Activated T-helper 17 cell treated with anti-CD3 and anti-CD28 coated beads, Interleukin-2, amount 50 U/mL, for 72 hours (primary cell): ENCODE measurements at regions not wholly inside any gene's neighbourhood (a gene's known extent, or its start where the extent isn't known, plus 50 kb on each side); places are given as distances from the start of the nearest gene placed in this dataset.

Source experiments
- ATAC-seq: fragments of 150-1000 bp; cut with Tn5 transposase; replicated peaks from 2 replicates; pipeline ENCODE4 v1.10.0; 2021; ENCODE audit warnings: mild to moderate bottlenecking, moderate library complexity
- H3K27ac Mint-ChIP-seq: one replicate; pipeline ENCODE4 v1.8.0; 2022; ENCODE audit warnings: mixed read lengths
- H3K27me3 Mint-ChIP-seq: one replicate; pipeline ENCODE4 v1.8.0; 2022; ENCODE audit warnings: mixed read lengths
- H3K36me3 Mint-ChIP-seq: one replicate; pipeline ENCODE4 v1.8.0; 2022; ENCODE audit warnings: low read depth, mild to moderate bottlenecking, mixed read lengths
- H3K4me1 Mint-ChIP-seq: one replicate; pipeline ENCODE4 v1.8.0; 2022; ENCODE audit warnings: mixed read lengths
- H3K4me3 Mint-ChIP-seq: one replicate; pipeline ENCODE4 v1.8.0; 2022; ENCODE audit warnings: mild to moderate bottlenecking, mixed read lengths
- H3K9me3 Mint-ChIP-seq: one replicate; pipeline ENCODE4 v1.8.0; 2022; ENCODE audit warnings: mixed read lengths

DNA sequence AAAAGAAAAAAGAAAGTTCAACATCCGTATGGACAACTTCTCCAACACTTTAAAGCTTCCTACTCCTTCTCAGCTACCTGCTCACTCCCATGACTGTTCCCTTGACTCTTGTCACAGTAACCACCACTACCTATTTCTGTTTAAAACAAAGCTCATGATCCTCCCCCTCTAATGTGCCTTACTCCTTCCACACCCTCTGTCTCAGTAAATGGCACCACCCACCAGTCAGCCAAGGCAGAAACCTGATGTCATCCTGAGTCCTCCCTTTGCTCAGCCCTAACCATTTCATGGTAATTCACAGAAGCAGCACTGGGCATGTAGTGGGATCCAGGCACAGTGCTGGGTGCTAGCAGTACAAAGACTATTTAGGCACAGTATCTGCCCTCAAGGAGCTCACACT is 63.0 kb upstream of the PPM1J start:
- peak; percentile 44 for ATAC-seq
- Mint-ChIP-seq H3K27ac (no peak overlapping the region), H3K27me3 (peaks cover 6% of the 10 kb centered on the region), H3K4me1 (no peaks in the 10 kb centered on the region), H3K4me3 (no peak overlapping the region), H3K36me3 (no peaks in the 10 kb centered on the region), H3K9me3 (no peaks in the 10 kb centered on the region)

DNA sequence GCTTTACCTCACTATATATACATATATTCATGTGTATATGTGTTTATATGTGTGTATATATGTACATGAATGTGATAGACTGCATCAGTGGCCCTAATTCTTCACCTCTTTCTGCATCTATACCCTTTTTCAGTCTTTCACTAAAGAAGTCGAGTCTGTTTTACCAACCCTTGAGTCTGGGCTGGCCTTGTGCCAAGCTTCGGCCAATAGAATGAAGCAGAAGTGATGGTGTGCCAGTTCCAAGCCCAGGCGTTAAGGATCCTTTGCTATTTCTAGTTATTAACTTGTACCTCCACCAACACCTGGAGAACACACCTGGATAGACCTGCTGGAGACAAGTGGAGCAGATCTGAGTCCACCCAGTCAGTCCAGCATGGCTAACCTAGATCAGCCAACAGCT is 61.6 kb upstream of the PPM1J start:
- Mint-ChIP-seq H3K4me3 (no peak overlapping the region), H3K27me3 (peaks cover 4% of the 10 kb centered on the region), H3K27ac (no peak overlapping the region), H3K4me1 (no peaks in the 10 kb centered on the region), H3K36me3 (no peaks in the 10 kb centered on the region), H3K9me3 (no peaks in the 10 kb centered on the region)
- ATAC-seq, result no peak

DNA sequence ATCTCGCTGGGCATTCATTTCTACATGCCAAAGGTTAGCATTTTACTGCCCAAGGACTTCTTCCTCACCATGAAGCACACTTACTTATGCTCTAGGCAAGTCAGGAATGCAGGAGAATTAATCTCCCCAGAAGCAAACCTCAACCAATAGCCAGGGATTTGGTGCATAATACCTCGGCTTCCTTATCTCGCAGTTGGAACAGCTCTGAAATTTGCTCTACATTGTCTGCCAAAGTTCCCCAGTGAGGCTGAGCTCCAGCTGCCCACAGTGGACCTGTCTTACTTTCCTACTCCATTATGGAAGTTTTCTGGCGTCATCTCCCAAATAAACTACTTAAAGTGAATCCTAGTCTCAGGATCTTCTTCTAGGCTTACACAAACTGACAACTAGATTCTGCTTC is 57.6 kb upstream of the PPM1J start:
- no peaks in the 10 kb centered on the region for H3K36me3 Mint-ChIP-seq
- no peak for ATAC-seq
- peaks cover 4% of the 10 kb centered on the region for H3K27me3 Mint-ChIP-seq
- no peaks in the 10 kb centered on the region for H3K9me3 Mint-ChIP-seq
- H3K27ac Mint-ChIP-seq, result no peak overlapping the region
- H3K4me1 Mint-ChIP-seq, result no peaks in the 10 kb centered on the region
- H3K4me3 Mint-ChIP-seq, result no peak overlapping the region

DNA sequence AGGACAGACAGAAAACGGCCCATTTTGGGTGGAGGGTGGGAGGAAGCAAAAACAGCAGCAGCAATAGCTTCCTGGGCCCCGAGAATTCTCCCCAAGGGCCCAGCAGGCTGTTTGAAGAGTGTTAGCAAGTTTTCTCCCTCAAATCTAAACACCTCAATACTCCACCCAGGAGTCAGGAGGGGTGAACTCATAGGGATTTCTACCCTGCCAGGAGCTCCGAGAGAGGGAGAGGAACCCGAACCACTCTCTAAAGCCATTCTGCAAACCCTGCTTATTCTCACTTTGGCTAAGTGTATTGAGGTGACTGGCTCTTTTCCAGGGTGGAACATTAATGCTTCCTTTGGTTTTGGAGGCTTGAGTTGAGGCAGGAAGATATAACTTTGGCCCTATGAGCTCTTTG is 55.6 kb upstream of the PPM1J start:
- ATAC-seq, result no peak
- peaks cover 8% of the 10 kb centered on the region for H3K27me3 Mint-ChIP-seq
- no peak overlapping the region for H3K4me3 Mint-ChIP-seq
- H3K4me1 Mint-ChIP-seq, result no peaks in the 10 kb centered on the region
- H3K36me3 Mint-ChIP-seq, result no peaks in the 10 kb centered on the region
- no peaks in the 10 kb centered on the region for H3K9me3 Mint-ChIP-seq
- no peak overlapping the region for H3K27ac Mint-ChIP-seq

DNA sequence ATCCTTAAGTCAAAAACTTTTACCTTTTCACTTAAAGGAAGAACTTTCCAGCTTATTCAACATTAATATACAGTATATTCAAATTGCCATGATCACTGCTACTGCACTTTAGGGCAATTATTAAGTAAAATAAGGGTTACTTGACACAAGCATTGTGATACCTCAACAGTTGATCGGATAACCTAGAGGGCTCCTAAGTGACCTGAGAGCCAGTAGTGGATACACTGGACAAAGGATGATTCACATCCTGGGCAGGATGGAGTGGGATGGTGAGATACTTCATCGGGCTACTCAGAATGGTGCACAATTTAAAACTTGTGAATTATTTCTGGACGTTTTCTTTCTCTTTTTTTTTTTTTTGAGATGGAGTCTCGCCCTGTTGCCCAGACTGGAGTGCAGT is 54.5 kb upstream of the PPM1J start:
- Mint-ChIP-seq H3K4me3 (no peak overlapping the region), H3K9me3 (no peaks in the 10 kb centered on the region), H3K27me3 (peaks cover 8% of the 10 kb centered on the region), H3K27ac (no peak overlapping the region), H3K4me1 (no peaks in the 10 kb centered on the region), H3K36me3 (no peaks in the 10 kb centered on the region)
- ATAC-seq, result no peak

DNA sequence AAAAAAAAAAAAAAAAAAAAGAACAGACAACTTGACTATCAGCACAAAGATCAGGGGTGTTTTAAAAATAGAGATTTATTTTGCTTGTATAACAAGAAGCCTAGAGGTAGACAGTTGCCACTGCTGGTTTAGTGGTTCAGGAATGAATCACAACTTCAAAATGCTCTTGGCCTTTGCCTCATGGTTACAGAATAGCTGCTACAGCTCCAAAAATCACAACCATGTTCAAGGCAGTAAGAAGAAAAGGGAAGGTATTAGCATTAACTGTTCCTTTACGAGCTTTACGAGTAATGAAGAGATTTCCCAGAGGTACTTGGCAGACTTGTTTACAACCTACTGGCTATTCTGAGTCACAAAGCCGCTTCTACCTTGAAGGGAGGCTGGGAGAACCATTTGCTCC is 52.5 kb upstream of the PPM1J start:
- Mint-ChIP-seq H3K4me3 (no peak overlapping the region), H3K27me3 (peaks cover 16% of the 10 kb centered on the region), H3K9me3 (no peaks in the 10 kb centered on the region), H3K36me3 (no peaks in the 10 kb centered on the region), H3K4me1 (no peaks in the 10 kb centered on the region), H3K27ac (no peak overlapping the region)
- no peak for ATAC-seq
